Right ventricle myocardium superior (tissue), 1 donor: ENCODE measurements at regions not wholly inside any gene's neighbourhood (a gene's known extent, or its start where the extent isn't known, plus 50 kb on each side); places are given as distances from the start of the nearest gene placed in this dataset.
"Not testable (repeated sequence)": the region's sequence is repeated elsewhere in the genome, so short reads cannot be mapped to it uniquely, and the experiment has no call there.

Experiments
- ATAC-seq: fragments of 200-7000 bp; cut with Tn5 transposase; one replicate; pipeline ENCODE4 v1.9.1; 2020; ENCODE audit warnings: mild to moderate bottlenecking; ENCODE audit not compliant: poor library complexity
- DNase-seq: peaks from one replicate; pipeline ENCODE4 v3.0.0-alpha.2; 2020
- intact Hi-C: fragments of 100-400 bp; cut with DNase I; formaldehyde crosslinking; loops from one replicate; pipeline ENCODE4 v1.11.2; 2022
- donor health status: DM: no; HTN: yes; CAD: no; lungs with severe emphysema.

- no peak for DNase-seq
- ATAC-seq, result no peak
- intact Hi-C loops, result no loop called here
Observed at GRCh38 chr2:176421297-176422050, 152.2 kb downstream of the MTX2 start.

GRCh38 chr2:176423819-176424218 lies 154.6 kb downstream of the MTX2 start:
- intact Hi-C loops, result no loop called here
- ATAC-seq (no peak), DNase-seq (no peak)

GRCh38 chr2:176424746-176425145 lies 155.5 kb downstream of the MTX2 start:
- ATAC-seq, result no peak
- DNase-seq, result no peak
- intact Hi-C loops, result no loop called here

- ATAC-seq (no peak), DNase-seq (no peak)
- intact Hi-C loops, result no loop called here
Observed at GRCh38 chr2:176427549-176427948, 158.3 kb downstream of the MTX2 start.

- DNase-seq, ATAC-seq, intact Hi-C loops: not testable (repeated sequence)
Observed at GRCh38 chr2:176428944-176429469, 159.8 kb downstream of the MTX2 start.

- no peak for ATAC-seq
Observed at GRCh38 chr2:176432434-176432833, 163.2 kb downstream of the MTX2 start.

GRCh38 chr2:176435729-176436128 lies 166.5 kb downstream of the MTX2 start:
- intact Hi-C loops, result no loop called here
- ATAC-seq (no peak), DNase-seq (no peak)

More at GRCh38 chr2:176432434-176432833, 163.2 kb downstream of the MTX2 start:
- intact Hi-C loops, result no loop called here
- no peak for DNase-seq

GRCh38 chr2:176443946-176444345 lies 174.7 kb downstream of the MTX2 start:
- intact Hi-C loops, result no loop called here

GRCh38 chr2:176445956-176446355 lies 176.7 kb downstream of the MTX2 start:
- DNase-seq (no peak), ATAC-seq (no peak)
- intact Hi-C loops, result no loop called here

More at GRCh38 chr2:176443946-176444345, 174.7 kb downstream of the MTX2 start:
- ATAC-seq (no peak), DNase-seq (no peak)

- no peak for ATAC-seq
- no peak for DNase-seq
- intact Hi-C loops, result no loop called here
Observed at GRCh38 chr2:176446718-176447414, 177.6 kb downstream of the MTX2 start.

- ATAC-seq (no peak), DNase-seq (no peak)
- intact Hi-C loops, result no loop called here
Observed at GRCh38 chr2:176447616-176448015, 178.4 kb downstream of the MTX2 start.

- intact Hi-C loops, result no loop called here
- no peak for ATAC-seq
- no peak for DNase-seq
Observed at GRCh38 chr2:176449852-176450251, 180.6 kb downstream of the MTX2 start.

GRCh38 chr2:176453784-176454183 lies 184.5 kb downstream of the MTX2 start:
- intact Hi-C loops, result no loop called here
- ATAC-seq (no peak), DNase-seq (no peak)

- peak; percentile 78 for ATAC-seq
Observed at GRCh38 chr2:176454893-176455815, 185.9 kb downstream of the MTX2 start.

GRCh38 chr2:176455816-176456291 lies 186.6 kb downstream of the MTX2 start:
- DNase-seq (peak; percentile 78), ATAC-seq (peak; percentile 95)
- intact Hi-C loops, result loop anchor here (5.0 kb wide), 3 partner anchors 96 to 314 kb away; no protein-coding TSS in a partner anchor

More at GRCh38 chr2:176454893-176455815, 185.9 kb downstream of the MTX2 start:
- DNase-seq, result peak; percentile 89
- intact Hi-C loops, result loop anchor here (5.0 kb wide), 3 partner anchors 97 to 313 kb away; no protein-coding TSS in a partner anchor

- no peak for DNase-seq
- intact Hi-C loops, result loop anchor here (5.0 kb wide), 3 partner anchors 95 to 315 kb away; no protein-coding TSS in a partner anchor
- no peak for ATAC-seq
Observed at GRCh38 chr2:176457481-176457880, 188.2 kb downstream of the MTX2 start.

- DNase-seq (no peak), ATAC-seq (peak; percentile 56)
- intact Hi-C loops, result no loop called here
Observed at GRCh38 chr2:176461098-176461808, 192.0 kb downstream of the MTX2 start.
